ENCODE measurements at regions not wholly inside any gene's neighbourhood (a gene's known extent, or its start where the extent isn't known, plus 50 kb on each side); places are given as distances from the start of the nearest gene placed in this dataset.

GRCh38 chr2:13195270-13195669, 478.5 kb downstream of the TRIB2 start:
- DNase-seq (ENCODE audit: low read depth, low spot score) = no peak
- no peak for TF ChIP-seq CTCF (IDR thresholded peaks at IDR 0.05)
- TF ChIP-seq SIN3A (IDR thresholded peaks at IDR 0.05; ENCODE audit: borderline replicate concordance, insufficient read depth, low read depth, low read length) = no peak
- TF ChIP-seq POLR2AphosphoS5 (IDR thresholded peaks at IDR 0.05; ENCODE audit: low read depth, low read length) = no peak
- no peak for TF ChIP-seq TCF7L2 (IDR thresholded peaks at IDR 0.05; ENCODE audit: low read depth, low read length)
- TF ChIP-seq REST (IDR thresholded peaks at IDR 0.05; ENCODE audit: insufficient read depth in 1 of 2, low read depth in 2 of 2, low read length in 1 of 2) = no peak
- no TSS peak for BruUV-seq (replicated peaks)
- Histone ChIP-seq H3K4me3 (ENCODE audit: low read depth in 2 of 2, low read length in 2 of 2) (no peak overlapping the region), H3K36me3 (ENCODE audit: control insufficient read depth, insufficient read depth, low read length) (no peaks in the 10 kb centered on the region), H3K27ac (ENCODE audit: low read length) (no peak overlapping the region), H3K4me1 (ENCODE audit: control insufficient read depth, insufficient read depth, low read length) (no peaks in the 10 kb centered on the region), H3K9me3 (ENCODE audit: control insufficient read depth, insufficient read depth, low read depth, low read length) (no peaks in the 10 kb centered on the region), H3K27me3 (ENCODE audit: control insufficient read depth, insufficient read depth, low read length) (no peaks in the 10 kb centered on the region; the same call in 1 of the 2 replicates)
- CTCF ChIA-PET = no interaction called here
- POLR2A ChIA-PET = no interaction called here
- in situ Hi-C loops (cut with HindIII; ENCODE audit: low pct_unique_long_range_greater_than_20kb, low sequenced_read_pairs) = no loop called here
- intact Hi-C loops (cut with micrococcal nuclease; ENCODE audit: unreplicated experiment) = loop anchor here (10.0 kb wide), 1 partner anchor 1750 kb away; no protein-coding TSS in a partner anchor
- no peak for ATAC-seq

- DNase-seq (ENCODE audit: low read depth, low spot score) (no peak), ATAC-seq (no peak)
- no peaks in the 10 kb centered on the region for H3K4me1 ChIP-seq (ENCODE audit: control insufficient read depth, insufficient read depth, low read length)
- TF ChIP-seq REST (IDR thresholded peaks at IDR 0.05; ENCODE audit: insufficient read depth in 1 of 2, low read depth in 2 of 2, low read length in 1 of 2) (no peak), SIN3A (IDR thresholded peaks at IDR 0.05; ENCODE audit: borderline replicate concordance, insufficient read depth, low read depth, low read length) (no peak), CTCF (IDR thresholded peaks at IDR 0.05) (no peak), POLR2AphosphoS5 (IDR thresholded peaks at IDR 0.05; ENCODE audit: low read depth, low read length) (no peak), TCF7L2 (IDR thresholded peaks at IDR 0.05; ENCODE audit: low read depth, low read length) (no peak)
- H3K36me3 ChIP-seq (ENCODE audit: control insufficient read depth, insufficient read depth, low read length) = no peaks in the 10 kb centered on the region
- H3K4me3 ChIP-seq (ENCODE audit: low read depth in 2 of 2, low read length in 2 of 2) = no peak overlapping the region
- ChIA-PET POLR2A (no interaction called here), CTCF (no interaction called here)
- in situ Hi-C loops (cut with HindIII; ENCODE audit: low pct_unique_long_range_greater_than_20kb, low sequenced_read_pairs) = no loop called here
- no peaks in the 10 kb centered on the region; the same call in 1 of the 2 replicates for H3K27me3 ChIP-seq (ENCODE audit: control insufficient read depth, insufficient read depth, low read length)
- intact Hi-C loops (cut with micrococcal nuclease; ENCODE audit: unreplicated experiment) = loop anchor here (10.0 kb wide), 1 partner anchor 1748 kb away; no protein-coding TSS in a partner anchor
- no peak overlapping the region for H3K27ac ChIP-seq (ENCODE audit: low read length)
- BruUV-seq (replicated peaks) = no TSS peak
- H3K9me3 ChIP-seq (ENCODE audit: control insufficient read depth, insufficient read depth, low read depth, low read length) = no peaks in the 10 kb centered on the region
Measured at GRCh38 chr2:13197248-13197647, 480.5 kb downstream of the TRIB2 start.

Data from Panc1 (cell line).